HG02884 (cell line): ENCODE measurements at regions not wholly inside any gene's neighbourhood (a gene's known extent, or its start where the extent isn't known, plus 50 kb on each side); places are given as distances from the start of the nearest gene placed in this dataset.
"Not testable (repeated sequence)": the region's sequence is repeated elsewhere in the genome, so short reads cannot be mapped to it uniquely, and the experiment has no call there.

Experiments used
- ATAC-seq: cut with Tn5 transposase; IDR thresholded peaks from one replicate; pipeline ENCODE4 v1.9.1; 2021; ENCODE audit warnings: mild to moderate bottlenecking, moderate library complexity; ENCODE audit not compliant: unreplicated experiment

GRCh38 chr3:154904328-154904727 lies 175.8 kb upstream of the MME start:
- ATAC-seq: no peak

GRCh38 chr3:154902495-154902894 lies 177.6 kb upstream of the MME start:
- not testable (repeated sequence) for ATAC-seq

- no peak for ATAC-seq
Measured at GRCh38 chr3:154901278-154901677, 178.8 kb upstream of the MME start.

DNA sequence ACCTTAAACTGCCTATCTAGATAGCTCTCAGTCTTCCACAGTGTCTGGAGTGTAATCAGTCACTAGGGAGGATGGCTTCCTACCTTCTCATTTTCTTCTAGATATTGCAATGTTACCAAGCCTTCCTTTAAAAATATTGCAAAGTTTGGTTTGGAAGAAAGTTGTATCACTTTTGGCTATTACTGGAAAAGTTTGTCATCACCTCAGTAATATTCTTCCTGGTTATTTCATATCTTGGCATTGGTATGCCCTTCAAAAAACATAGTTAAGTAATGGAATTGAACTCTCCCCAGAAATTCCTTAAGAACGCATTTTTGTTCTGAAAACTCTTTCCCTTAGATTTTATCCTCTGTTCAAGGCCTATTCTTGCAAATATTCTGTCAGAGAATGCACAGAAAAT lies 179.3 kb upstream of the MME start:
- no peak for ATAC-seq

- ATAC-seq: no peak
Measured at GRCh38 chr3:154898916-154899315, 181.2 kb upstream of the MME start.

DNA sequence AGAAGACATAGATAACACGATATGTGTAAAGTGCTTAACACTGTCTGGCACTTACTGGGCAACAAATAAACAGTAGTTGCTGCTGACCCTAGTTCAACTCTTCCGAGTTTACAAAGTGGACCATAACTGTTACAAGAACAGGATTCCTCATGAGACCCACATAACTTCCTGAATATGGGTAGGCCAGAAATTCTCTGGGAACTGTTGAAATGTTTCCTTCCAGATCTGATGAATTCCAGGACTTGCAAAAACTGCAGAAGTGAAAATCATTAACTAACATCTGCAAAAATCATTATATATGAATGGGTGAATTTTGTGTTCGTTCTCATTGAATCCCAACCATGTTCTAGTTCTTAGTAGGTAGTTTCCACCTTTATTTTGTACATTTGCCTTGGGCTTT lies 181.7 kb upstream of the MME start:
- no peak for ATAC-seq

DNA sequence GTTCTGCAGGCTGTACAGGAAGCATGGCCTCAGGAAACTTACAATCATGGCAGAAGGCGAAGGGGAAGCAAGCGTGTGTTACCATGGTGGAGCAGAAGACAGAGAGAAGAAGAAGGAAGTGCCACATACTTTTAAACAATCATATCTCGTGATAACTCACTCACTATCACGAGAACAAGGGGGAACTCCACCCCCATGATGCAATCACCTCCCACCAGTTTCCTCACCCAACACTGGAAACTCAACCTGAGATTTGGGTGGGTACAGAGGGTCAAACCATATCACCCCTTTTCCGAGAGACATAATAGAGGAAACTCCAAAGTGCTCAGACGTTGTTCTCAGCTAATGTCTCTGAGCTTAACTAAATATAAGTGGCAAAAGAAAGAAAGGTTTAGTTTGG lies 186.3 kb upstream of the MME start:
- no peak for ATAC-seq

- ATAC-seq: no peak
Measured at GRCh38 chr3:154889227-154889634, 190.9 kb upstream of the MME start.

- ATAC-seq: no peak
Measured at GRCh38 chr3:154887869-154888268, 192.2 kb upstream of the MME start.

DNA sequence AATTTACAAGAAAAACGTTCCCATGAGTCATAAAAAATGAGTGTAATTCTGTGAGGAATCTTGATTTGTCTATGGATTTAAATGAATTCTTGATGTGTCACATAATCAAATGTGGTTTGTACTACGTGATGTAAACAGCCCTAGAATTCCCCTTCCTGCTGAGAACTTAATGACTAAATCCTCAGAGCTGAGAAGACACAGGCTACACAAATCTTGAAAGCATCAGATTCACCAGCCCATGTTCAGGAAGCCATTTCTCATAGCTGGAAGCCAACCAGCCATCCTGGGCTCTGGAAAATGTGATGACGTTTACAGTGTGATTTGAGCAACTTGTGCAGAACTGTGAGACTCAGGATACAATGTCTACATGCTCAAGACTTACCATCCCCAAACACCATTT lies 193.7 kb upstream of the MME start:
- no peak for ATAC-seq

- ATAC-seq: no peak
Measured at GRCh38 chr3:154885418-154885817, 194.7 kb upstream of the MME start.

DNA sequence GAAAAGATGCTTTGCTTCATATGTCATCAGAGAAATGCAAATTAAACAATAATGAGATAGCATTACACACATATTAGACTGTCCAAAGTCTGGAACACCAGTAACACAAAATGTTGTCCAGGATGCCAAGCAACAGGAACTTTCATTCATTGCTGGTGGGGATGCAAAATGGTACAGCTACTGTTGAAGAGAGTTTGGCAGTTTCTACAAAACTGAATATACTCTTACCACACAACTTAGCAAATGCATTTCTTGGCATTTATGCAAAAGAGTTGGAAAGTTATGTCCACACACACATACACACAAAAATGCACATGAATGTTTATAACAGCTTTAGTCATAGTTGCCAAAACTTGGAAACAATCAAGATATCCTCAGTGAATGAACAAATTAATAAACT lies 195.2 kb upstream of the MME start:
- ATAC-seq: no peak

- no peak for ATAC-seq
Measured at GRCh38 chr3:154875142-154875541, 205.0 kb upstream of the MME start.

- no peak for ATAC-seq
Measured at GRCh38 chr3:154872696-154873095, 207.4 kb upstream of the MME start.

DNA sequence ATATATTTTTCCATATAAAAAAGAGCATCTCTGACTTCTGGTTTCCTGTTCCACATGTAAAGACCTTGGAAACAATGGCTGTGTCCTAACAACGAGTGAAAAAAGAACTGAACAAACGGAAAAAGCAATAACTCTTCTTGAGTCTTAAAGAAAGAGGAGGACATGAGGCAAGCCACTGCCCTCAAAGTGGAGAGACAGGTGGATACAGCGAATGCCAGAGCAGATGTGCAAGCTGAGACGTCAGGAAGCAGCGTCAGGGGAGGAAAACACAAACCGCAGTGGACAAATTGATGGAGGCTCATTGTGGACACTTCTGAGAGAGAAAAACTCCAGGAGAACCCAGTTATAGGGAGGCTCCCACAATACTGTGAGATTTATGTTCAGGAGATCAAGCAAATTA lies 208.0 kb upstream of the MME start:
- ATAC-seq: no peak

DNA sequence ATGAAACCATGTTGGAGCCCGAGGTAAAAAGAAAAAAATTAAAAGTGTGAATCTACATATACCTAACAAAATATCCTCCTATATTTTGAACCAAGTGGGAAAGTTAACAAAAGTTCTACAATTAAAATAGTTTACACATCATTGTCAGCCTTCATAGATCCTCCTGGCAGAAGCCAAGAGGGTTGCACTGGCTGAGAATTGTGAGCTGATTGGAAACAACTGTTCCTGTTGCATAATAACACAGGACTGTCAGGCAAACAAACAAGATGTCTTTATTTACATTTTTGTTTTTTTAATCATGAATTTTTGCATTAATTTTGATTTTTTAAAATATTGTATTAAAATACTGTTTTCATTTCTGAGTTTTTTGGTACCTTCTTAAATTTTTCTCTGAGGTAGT lies 215.2 kb upstream of the MME start:
- ATAC-seq: no peak

DNA sequence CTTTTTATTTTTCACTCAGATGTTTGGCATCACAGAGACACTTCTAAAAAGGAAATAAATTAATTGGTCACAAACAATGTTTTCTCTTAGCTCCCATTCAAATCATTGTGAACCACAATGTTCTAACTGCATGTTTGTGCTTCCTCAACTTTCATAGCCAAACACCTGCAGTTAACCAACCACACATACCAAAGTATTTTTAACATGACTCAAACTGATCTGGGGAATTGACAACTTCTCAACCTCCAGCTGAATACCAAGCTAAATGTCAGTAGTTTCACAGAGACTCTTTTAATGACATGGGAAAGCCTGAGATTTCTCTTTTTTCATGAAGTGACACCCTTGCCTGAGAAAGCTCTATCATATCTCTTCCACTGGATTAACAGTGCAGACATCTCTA lies 217.9 kb upstream of the MME start:
- no peak for ATAC-seq

DNA sequence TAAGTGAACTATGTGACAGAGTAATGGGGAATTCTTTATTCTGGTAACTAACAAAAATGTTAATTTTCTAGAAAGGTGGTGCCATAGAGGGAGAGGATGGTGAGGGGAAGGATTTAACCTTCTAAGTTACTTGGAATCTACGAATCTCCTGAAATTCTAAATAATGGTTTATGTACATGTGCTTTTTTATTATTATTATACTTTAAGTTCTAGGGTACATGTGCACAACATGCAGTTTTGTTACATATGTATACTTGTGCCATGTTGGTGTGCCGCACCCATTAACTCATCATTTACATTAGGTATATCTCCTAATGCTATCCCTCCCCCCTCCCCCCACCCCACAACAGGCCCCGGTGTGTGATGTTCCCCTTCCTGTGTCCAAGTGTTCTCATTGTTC lies 227.1 kb upstream of the MME start:
- ATAC-seq: not testable (repeated sequence)

DNA sequence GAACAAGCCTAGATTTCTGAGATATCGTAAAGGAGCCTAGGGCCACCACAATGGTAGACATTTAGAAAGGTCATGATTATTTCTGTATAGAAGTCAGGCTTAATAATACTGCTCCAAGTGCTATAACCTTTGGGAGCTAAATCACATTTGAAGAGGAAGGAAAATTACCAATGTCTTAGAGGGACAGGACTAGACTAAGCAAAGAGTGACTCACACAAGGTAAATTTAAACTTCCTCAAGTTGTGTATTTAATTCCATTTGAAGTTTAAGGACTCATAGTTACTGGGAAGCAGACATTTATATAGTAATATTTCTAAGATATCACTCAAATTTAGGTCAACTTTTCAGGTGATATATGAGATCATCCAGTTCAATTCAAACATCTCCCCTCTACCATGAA lies 227.6 kb upstream of the MME start:
- no peak for ATAC-seq

DNA sequence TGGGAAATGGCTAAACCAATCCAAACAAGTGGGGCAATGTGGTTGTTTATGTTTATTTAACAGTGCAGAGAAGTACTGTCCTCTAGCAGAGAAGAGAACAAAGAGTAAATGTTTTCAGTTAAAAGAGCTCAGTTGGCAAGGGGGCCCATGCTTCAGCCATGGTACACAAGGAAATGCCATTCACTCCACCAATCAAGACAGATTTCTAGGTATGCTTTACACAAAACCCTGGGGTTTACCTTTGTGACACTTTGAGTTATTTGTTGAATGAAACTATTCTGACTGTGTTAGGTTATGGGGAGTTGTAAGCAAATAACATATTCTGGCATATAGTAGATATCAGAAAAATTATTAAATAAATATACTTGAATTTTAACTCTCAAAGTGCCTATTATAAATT lies 228.5 kb upstream of the MME start:
- no peak for ATAC-seq

DNA sequence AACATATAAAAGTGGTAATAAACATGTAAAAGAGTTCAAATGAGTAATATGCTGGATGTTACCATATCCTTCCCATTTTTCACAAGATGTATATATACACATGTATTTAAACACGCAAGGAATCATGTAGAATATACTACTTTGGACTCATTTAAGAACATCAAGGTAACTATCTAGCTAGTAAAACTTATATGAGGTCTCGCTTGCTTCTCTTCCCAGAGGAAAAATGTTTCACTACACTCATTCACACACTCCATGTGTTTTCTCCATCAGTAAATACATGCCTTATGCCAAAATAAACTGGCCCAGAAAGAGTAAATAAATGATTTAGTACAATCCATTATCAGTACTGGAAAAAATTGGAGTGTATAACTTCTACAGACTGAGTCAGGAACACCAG lies 229.2 kb upstream of the MME start:
- no peak for ATAC-seq

GRCh38 chr3:154849408-154849807 lies 230.7 kb upstream of the MME start:
- ATAC-seq: no peak

DNA sequence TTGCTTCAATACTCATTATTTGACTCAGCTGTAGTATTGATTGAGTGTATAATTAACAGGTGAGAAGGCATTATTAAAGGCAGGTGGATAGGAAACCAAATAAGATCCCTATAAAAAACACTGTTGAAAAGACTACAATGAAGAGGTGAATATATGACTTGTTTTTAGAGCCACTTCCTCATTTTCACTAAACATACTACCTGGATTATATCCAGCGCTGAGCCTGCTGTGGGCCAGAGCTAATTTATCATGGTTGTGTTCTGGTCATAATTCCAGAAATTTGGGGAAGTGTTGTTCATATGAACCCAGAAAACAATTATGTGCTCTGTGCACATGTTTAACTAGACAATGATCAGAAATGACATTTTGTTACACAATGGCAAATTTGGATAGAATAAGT lies 235.3 kb upstream of the MME start:
- no peak for ATAC-seq

GRCh38 chr3:154843647-154844046 lies 236.5 kb upstream of the MME start:
- ATAC-seq: no peak
